GM19324 (cell line): ENCODE measurements at regions not wholly inside any gene's neighbourhood (a gene's known extent, or its start where the extent isn't known, plus 50 kb on each side); places are given as distances from the start of the nearest gene placed in this dataset.

ENCODE experiments used
- ATAC-seq: cut with Tn5 transposase; IDR thresholded peaks from one replicate; pipeline ENCODE4 v1.9.1; 2021; ENCODE audit warnings: mild to moderate bottlenecking, moderate library complexity; ENCODE audit not compliant: unreplicated experiment, low FRiP score

DNA sequence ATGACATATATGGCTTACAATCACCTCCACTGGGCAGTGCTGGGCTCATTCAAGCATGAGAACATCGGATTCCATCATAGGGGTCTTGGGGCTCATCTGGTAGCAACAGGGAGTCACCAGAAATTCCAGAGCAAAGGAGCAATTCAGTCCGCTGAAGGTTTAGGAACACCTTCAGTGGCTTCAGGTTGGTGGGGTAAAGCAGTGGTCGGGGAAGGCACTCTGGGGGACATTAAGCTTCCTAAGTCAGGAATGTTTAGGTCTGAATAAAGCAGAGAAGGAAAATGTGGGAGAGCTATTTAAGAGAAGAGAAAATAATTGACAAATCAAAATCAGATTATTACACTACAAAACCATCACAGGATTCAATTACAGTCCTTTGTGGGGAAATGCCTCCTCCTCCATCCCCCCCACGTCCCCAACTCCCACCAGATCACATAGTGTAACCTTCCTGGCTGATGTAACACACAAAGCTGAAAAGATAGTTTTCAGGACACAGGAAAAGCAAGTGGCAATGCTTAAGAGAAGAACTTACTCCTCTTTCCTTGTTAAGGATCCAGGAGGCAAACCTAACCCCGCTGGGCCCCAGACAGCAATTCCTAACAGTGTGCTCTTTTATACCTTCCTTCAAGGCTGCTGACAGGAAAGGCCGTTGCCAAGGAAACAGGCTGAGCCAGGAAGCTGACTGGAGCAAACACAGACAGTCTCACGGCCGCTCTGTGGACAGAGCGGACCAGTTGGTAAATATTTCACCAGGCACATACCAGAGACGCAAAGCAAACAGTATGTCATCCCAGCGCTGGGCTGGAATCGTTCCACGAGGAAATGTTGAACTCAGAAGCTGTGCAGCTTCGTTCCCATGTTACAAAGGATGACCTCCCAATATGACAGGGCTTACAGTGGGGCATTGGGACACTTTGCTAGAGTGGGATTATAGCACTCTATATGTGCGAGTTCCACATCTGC lies 57.5 kb upstream of the LMCD1 start:
- no peak for ATAC-seq

DNA sequence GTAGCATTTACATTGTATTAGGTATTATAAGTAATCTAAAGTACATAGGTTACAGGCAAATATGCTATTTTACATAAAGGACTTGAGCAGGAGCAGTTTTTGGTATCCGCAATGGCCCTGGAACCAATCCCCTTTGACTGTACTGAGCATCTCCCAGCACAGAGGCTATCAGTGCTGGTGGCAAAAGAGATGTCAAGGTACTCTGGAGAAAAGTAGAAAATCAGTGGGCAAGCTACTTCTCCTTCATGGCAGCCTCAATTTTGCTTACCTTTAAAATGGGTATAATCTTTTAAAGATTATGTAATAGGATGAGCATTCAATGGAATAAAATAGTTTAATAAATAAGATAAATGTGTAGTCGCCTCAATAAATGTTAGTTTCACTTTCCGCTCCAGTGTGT lies 56.7 kb upstream of the LMCD1 start:
- no peak for ATAC-seq

DNA sequence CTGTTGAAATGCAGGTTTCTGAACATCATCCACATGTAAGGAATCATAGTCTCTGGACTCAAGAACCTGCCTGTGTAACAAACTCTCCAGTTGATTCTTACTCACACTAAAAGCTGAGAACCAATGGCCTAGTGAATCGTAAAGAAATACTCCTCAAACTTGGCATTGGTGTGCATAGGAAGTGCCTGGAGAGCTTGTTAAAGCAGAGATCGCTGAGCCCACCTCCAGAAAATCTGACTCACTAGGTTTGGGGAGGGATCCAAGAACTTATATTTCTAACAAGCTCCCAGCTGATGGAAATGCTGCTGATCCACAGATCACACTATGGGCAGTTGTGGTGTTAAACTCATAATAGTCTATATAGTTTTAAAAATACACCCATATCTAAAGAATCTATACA lies 55.8 kb upstream of the LMCD1 start:
- ATAC-seq = no peak

DNA sequence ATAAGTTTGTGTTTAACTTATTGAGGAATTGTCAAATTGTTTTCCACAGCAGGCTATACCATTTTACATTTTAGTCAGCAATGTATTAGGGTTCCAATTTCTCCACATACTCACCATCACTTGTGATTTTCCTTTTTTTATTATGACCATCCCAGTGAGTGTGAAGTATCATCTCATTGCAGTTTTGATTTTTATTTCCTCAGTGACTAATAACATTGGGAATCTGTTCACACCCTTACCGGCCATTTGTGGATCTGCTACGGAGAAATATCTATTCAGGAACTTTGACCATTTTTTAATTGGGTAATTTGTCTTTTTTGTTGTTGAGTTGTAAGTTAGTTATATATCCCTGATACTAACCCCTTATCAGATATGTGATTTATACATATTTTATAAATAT lies 54.8 kb upstream of the LMCD1 start:
- no peak for ATAC-seq

DNA sequence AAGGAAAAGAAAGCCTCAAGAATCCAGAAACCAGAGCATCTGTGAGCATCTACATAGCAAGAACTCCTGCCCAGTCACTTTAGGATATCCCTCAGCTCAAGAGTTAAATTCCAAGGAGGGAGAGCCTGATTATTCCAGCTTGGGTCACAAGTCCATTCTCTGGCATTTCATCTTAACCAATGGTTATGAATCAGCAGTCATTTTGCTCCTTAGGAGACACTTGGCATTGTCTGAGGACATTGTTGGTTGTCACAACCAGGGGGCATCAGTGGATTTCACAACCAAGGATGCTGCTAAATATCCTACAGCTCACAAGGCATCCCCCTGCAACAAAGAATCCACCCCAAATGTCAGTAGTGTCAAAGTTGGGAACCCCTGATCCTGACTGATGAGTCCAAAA lies 51.0 kb upstream of the LMCD1 start:
- no peak for ATAC-seq

DNA sequence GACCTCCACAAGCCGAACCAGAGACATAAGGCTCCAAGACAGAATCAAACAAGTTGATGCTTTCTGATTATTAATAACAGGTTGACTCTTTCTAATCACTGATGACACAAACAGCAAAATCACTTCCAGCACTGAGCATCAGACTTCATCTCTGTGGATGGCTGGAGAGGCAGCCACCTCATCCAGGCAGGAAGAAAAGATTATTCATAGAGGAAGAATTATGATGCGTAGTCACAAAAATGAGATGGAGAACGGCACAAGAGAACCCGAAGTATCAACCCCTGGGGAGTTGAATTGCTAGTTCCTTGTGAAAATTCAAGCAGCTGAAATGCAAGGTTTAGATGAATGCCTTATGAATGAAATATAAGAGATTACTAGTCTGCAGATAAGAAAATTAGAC lies 49.9 kb upstream of the LMCD1 start:
- ATAC-seq = no peak
